ENCODE measurements at regions not wholly inside any gene's neighbourhood (a gene's known extent, or its start where the extent isn't known, plus 50 kb on each side); places are given as distances from the start of the nearest gene placed in this dataset.

DNA sequence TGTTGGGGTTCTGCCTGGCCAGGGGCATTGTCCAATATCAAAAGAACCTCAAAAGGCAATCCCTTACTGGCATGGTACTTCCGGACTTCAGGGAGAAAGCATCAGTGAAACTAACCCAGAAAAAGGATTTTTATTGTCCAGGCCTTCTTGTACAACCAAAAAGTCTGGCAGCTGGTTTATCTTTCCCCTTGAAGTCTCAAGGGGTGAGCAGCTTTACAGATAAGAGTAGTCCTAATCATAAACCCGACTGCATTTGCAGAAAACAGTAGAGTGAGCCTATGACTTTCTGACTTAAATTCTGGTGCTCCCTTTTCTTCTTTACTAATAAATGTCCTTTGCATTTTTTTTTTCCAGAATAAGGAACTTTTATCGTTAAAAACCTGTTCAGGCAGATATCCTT lies 104.0 kb upstream of the CHRM3 start:
- Histone ChIP-seq H3K9me3 (ENCODE audit: control insufficient read depth, low read depth, low read length) (no peaks in the 10 kb centered on the region), H3K27ac (ENCODE audit: insufficient read length, low read depth, low read length) (no peak overlapping the region), H3K18ac (ENCODE audit: insufficient read length, low read depth, low read length) (no peak overlapping the region), H2AFZ (ENCODE audit: low read length) (no peak overlapping the region), H3K79me2 (ENCODE audit: insufficient read depth, low read length) (no peaks in the 10 kb centered on the region), H3K23ac (ENCODE audit: insufficient read length, low read depth, low read length) (no peak overlapping the region), H3K56ac (ENCODE audit: insufficient read length, low read depth, low read length) (no peak overlapping the region), H2BK20ac (ENCODE audit: low read depth, low read length, poor library complexity, severe bottlenecking) (no peak overlapping the region), H3K23me2 (ENCODE audit: insufficient read length, low read depth, low read length, poor library complexity, severe bottlenecking) (no peaks in the 10 kb centered on the region), H4K8ac (replicated peaks; ENCODE audit: insufficient read length, low read depth, low read length) (no peak overlapping the region), H3T11ph (ENCODE audit: low read length) (no peak overlapping the region), H2AK5ac (ENCODE audit: insufficient read length, low read length) (no peak overlapping the region), H3K4me1 (ENCODE audit: insufficient read depth, low read length) (no peaks in the 10 kb centered on the region; the same call in 1 of the 2 replicates), H3K14ac (ENCODE audit: insufficient read depth, low read length) (no peak overlapping the region), H2BK5ac (ENCODE audit: insufficient read length, low read length) (no peak overlapping the region), H3K9ac (ENCODE audit: extremely low read depth, insufficient read length, low read length) (no peak overlapping the region), H4K20me1 (ENCODE audit: control insufficient read depth, insufficient read depth, insufficient read length) (no peaks in the 10 kb centered on the region), H2BK12ac (ENCODE audit: insufficient read length, low read depth, low read length) (no peak overlapping the region), H2BK15ac (ENCODE audit: low read depth, low read length) (no peak overlapping the region), H3K27me3 (ENCODE audit: insufficient read depth, low read length) (no peaks in the 10 kb centered on the region), H4K5ac (ENCODE audit: insufficient read length, low read depth, low read length) (no peak overlapping the region), H3K79me1 (ENCODE audit: insufficient read depth, low read depth, low read length, poor library complexity, severe bottlenecking) (no peaks in the 10 kb centered on the region), H4K91ac (ENCODE audit: insufficient read length, low read depth, low read length) (no peak overlapping the region), H2BK120ac (ENCODE audit: low read depth, low read length, poor library complexity, severe bottlenecking) (no peak overlapping the region), H3K4ac (ENCODE audit: low read depth, low read length) (no peak overlapping the region), H3K4me2 (ENCODE audit: insufficient read depth, insufficient read length, low read length) (no peak overlapping the region)
- Mint-ChIP-seq H3K36me3 (ENCODE audit: insufficient read depth in 1 of 3, low read depth in 3 of 3) (peaks cover 1 to 21% (median 10%) of the 10 kb centered on the region in 3 experiments), H3K27me3 (ENCODE audit: low read depth) (no peaks in the 10 kb centered on the region), H3K27ac (no peak overlapping the region), H3K4me1 (peaks cover 23 to 29% of the 10 kb centered on the region in 2 experiments), H3K4me3 (no peak overlapping the region), H3K9me3 (peaks cover 14 to 20% of the 10 kb centered on the region in 2 experiments)
- TF ChIP-seq, protein P1, sequence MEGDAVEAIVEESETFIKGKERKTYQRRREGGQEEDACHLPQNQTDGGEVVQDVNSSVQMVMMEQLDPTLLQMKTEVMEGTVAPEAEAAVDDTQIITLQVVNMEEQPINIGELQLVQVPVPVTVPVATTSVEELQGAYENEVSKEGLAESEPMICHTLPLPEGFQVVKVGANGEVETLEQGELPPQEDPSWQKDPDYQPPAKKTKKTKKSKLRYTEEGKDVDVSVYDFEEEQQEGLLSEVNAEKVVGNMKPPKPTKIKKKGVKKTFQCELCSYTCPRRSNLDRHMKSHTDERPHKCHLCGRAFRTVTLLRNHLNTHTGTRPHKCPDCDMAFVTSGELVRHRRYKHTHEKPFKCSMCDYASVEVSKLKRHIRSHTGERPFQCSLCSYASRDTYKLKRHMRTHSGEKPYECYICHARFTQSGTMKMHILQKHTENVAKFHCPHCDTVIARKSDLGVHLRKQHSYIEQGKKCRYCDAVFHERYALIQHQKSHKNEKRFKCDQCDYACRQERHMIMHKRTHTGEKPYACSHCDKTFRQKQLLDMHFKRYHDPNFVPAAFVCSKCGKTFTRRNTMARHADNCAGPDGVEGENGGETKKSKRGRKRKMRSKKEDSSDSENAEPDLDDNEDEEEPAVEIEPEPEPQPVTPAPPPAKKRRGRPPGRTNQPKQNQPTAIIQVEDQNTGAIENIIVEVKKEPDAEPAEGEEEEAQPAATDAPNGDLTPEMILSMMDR (conservative IDR thresholded peaks at IDR 0.05) = no peak
- WGBS (ENCODE audit: extremely low coverage, insufficient read length, low lambda C conversion rate) = no CpG with 5 or more reads among the region's 3 CpGs
- no peak for DNase-seq
